Activated CD8-positive, alpha-beta memory T cell treated with anti-CD3 and anti-CD28 coated beads, Interleukin-2, amount 50 U/mL, for 48 hours (primary cell): ENCODE measurements at regions not wholly inside any gene's neighbourhood (a gene's known extent, or its start where the extent isn't known, plus 50 kb on each side); places are given as distances from the start of the nearest gene placed in this dataset.

Experiments used
- DNase-seq: peaks from one replicate; pipeline ENCODE4 v3.0.0-alpha.2; 2020

- DNase-seq: no peak
Measured at GRCh38 chr18:10367836-10368235, 86.6 kb upstream of the APCDD1 start.

- DNase-seq: no peak
Measured at GRCh38 chr18:10368456-10369453, 85.7 kb upstream of the APCDD1 start.

GRCh38 chr18:10370716-10371115 lies 83.7 kb upstream of the APCDD1 start:
- no peak for DNase-seq

GRCh38 chr18:10371165-10371564 lies 83.3 kb upstream of the APCDD1 start:
- DNase-seq: no peak

GRCh38 chr18:10374195-10374594 lies 80.2 kb upstream of the APCDD1 start:
- DNase-seq: no peak

- no peak for DNase-seq
Measured at GRCh38 chr18:10374636-10375293, 79.7 kb upstream of the APCDD1 start.

GRCh38 chr18:10376731-10377130 lies 77.7 kb upstream of the APCDD1 start:
- DNase-seq: no peak

- DNase-seq: no peak
Measured at GRCh38 chr18:10377956-10378355, 76.5 kb upstream of the APCDD1 start.

GRCh38 chr18:10378688-10379420 lies 75.6 kb upstream of the APCDD1 start:
- DNase-seq: no peak

GRCh38 chr18:10379522-10379921 lies 74.9 kb upstream of the APCDD1 start:
- no peak for DNase-seq

GRCh38 chr18:10381516-10381915 lies 72.9 kb upstream of the APCDD1 start:
- DNase-seq: no peak

- no peak for DNase-seq
Measured at GRCh38 chr18:10381951-10382350, 72.5 kb upstream of the APCDD1 start.

- DNase-seq: no peak
Measured at GRCh38 chr18:10386049-10386448, 68.4 kb upstream of the APCDD1 start.

- no peak for DNase-seq
Measured at GRCh38 chr18:10386956-10387355, 67.5 kb upstream of the APCDD1 start.

- no peak for DNase-seq
Measured at GRCh38 chr18:10387399-10387798, 67.0 kb upstream of the APCDD1 start.

GRCh38 chr18:10388373-10388772 lies 66.1 kb upstream of the APCDD1 start:
- no peak for DNase-seq

- no peak for DNase-seq
Measured at GRCh38 chr18:10391506-10391905, 62.9 kb upstream of the APCDD1 start.

GRCh38 chr18:10397004-10397403 lies 57.4 kb upstream of the APCDD1 start:
- DNase-seq: no peak

- DNase-seq: no peak
Measured at GRCh38 chr18:10398571-10398970, 55.9 kb upstream of the APCDD1 start.

GRCh38 chr18:10399465-10399864 lies 55.0 kb upstream of the APCDD1 start:
- DNase-seq: no peak

GRCh38 chr18:10400534-10401307 lies 53.7 kb upstream of the APCDD1 start:
- DNase-seq: no peak

- DNase-seq: no peak
Measured at GRCh38 chr18:10401521-10401920, 52.9 kb upstream of the APCDD1 start.

GRCh38 chr18:10401930-10402329 lies 52.5 kb upstream of the APCDD1 start:
- no peak for DNase-seq
